Activated gamma-delta T cell (primary cell): ENCODE measurements at regions not wholly inside any gene's neighbourhood (a gene's known extent, or its start where the extent isn't known, plus 50 kb on each side); places are given as distances from the start of the nearest gene placed in this dataset.
"Not testable (repeated sequence)": the region's sequence is repeated elsewhere in the genome, so short reads cannot be mapped to it uniquely, and the experiment has no call there.

ENCODE experiments used
- DNase-seq: peaks from one replicate; lab custom pipeline; 2025; lab: John Stamatoyannopoulos, UW

- DNase-seq, result not testable (repeated sequence)
These were observed 137.7 kb downstream of the CRLF3 start for GRCh38 chr17:30686538-30687479.

- not testable (repeated sequence) for DNase-seq
These were observed 142.2 kb downstream of the CRLF3 start for GRCh38 chr17:30682280-30682679.

GRCh38 chr17:30680681-30681080, 143.8 kb downstream of the CRLF3 start:
- not testable (repeated sequence) for DNase-seq

- DNase-seq, result no peak
These were observed 146.8 kb downstream of the CRLF3 start for GRCh38 chr17:30677550-30678249.

- DNase-seq, result not testable (repeated sequence)
These were observed 148.6 kb downstream of the CRLF3 start for GRCh38 chr17:30675777-30676492.

- not testable (repeated sequence) for DNase-seq
These were observed 155.3 kb downstream of the CRLF3 start for GRCh38 chr17:30669217-30669649.

- not testable (repeated sequence) for DNase-seq
These were observed 155.9 kb downstream of the CRLF3 start for GRCh38 chr17:30668360-30669181.

GRCh38 chr17:30667657-30668359, 156.7 kb downstream of the CRLF3 start:
- not testable (repeated sequence) for DNase-seq

- not testable (repeated sequence) for DNase-seq
These were observed 157.4 kb downstream of the CRLF3 start for GRCh38 chr17:30666838-30667656.

- not testable (repeated sequence) for DNase-seq
These were observed 160.6 kb downstream of the CRLF3 start for GRCh38 chr17:30663727-30664455.

GRCh38 chr17:30657148-30657547, 167.3 kb downstream of the CRLF3 start:
- DNase-seq, result not testable (repeated sequence)

- not testable (repeated sequence) for DNase-seq
These were observed 171.5 kb downstream of the CRLF3 start for GRCh38 chr17:30653038-30653437.

- DNase-seq, result not testable (repeated sequence)
These were observed 172.9 kb downstream of the GOSR1 start for GRCh38 chr17:30650149-30650548.

- not testable (repeated sequence) for DNase-seq
These were observed 170.9 kb downstream of the GOSR1 start for GRCh38 chr17:30648015-30648620.

GRCh38 chr17:30645875-30646274, 168.7 kb downstream of the GOSR1 start:
- DNase-seq, result not testable (repeated sequence)

GRCh38 chr17:30644713-30645112, 167.5 kb downstream of the GOSR1 start:
- not testable (repeated sequence) for DNase-seq

GRCh38 chr17:30644287-30644686, 167.1 kb downstream of the GOSR1 start:
- not testable (repeated sequence) for DNase-seq

GRCh38 chr17:30641428-30641827, 164.2 kb downstream of the GOSR1 start:
- not testable (repeated sequence) for DNase-seq
